ENCODE measurements at regions not wholly inside any gene's neighbourhood (a gene's known extent, or its start where the extent isn't known, plus 50 kb on each side); places are given as distances from the start of the nearest gene placed in this dataset.
"Not testable (repeated sequence)": the region's sequence is repeated elsewhere in the genome, so short reads cannot be mapped to it uniquely, and the experiment has no call there.

DNA sequence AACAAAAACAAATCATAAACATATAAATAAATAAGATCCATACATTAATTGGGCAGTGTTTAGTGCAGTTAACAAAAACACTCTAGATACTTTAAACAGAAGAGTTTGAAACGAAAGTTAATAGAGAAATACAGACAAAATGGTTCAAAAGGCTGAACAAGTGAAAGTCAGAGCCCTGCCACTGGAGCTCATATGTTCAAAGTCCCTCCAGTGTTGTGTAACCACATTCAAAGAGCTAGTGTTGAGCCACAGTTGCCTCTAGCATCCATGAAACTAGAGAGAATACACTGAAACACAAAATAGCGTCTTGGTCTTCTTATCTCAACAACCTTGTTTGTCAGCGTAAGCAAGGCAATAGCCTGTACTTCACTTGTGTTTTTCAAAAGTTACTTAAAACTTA is 1309.8 kb upstream of the NRXN1 start:
- no peak for DNase-seq

DNA sequence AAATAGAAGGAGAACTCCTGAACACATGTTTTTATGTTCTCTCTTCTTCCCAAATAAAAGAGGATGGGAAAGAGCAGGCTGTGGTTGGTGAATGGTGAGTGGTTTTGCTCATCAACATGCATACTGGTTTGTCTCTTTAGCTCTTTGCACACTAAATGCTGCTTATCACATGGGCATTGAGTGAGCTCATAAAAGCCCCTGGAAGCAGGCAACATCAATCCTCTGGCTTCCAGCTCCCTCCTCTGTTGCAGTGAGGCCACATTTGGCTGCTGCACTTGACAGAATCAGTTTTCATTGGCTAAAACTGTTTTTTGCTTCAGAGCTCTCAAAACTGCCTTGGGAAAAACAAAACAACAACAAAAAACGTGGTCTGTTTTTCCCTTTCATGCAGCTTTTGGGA is 1308.2 kb upstream of the NRXN1 start:
- no peak for DNase-seq

DNA sequence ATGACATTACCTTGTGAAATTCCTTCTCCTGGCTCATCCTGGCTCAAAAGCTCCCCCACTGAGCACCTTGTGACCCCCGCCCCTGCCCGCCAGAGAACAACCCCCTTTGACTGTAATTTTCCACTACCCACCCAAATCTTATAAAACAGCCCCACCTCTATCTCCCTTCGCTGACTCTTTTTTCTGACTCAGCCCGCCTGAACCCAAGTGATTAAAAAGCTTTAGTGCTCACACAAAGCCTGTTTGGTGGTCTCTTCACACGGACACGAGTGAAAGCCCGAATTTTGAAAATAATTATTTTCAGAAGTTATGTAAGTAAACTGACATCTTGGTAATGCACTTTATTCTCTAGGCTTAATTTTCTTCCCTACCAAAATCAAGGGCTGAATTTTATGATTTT is 1305.9 kb upstream of the NRXN1 start:
- DNase-seq = not testable (repeated sequence)

DNA sequence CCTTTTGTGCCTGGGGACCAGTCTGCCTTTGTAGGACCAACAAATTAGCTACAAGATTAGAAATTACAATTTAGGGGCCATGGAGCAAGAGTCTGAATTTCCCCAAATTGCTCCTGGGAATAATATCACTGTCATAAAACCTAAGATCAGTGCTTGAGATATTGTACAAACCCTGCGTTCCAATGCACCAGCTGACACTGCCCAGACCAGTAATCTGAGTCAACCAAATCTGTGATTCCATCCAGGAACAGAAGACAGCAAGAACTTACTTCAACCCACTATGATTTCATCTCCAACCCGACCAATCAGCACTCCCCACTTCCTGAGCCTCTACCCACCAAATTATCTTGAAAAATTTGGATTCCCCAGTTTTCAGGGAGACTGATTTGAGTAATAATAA is 1305.0 kb upstream of the NRXN1 start:
- DNase-seq = no peak

DNA sequence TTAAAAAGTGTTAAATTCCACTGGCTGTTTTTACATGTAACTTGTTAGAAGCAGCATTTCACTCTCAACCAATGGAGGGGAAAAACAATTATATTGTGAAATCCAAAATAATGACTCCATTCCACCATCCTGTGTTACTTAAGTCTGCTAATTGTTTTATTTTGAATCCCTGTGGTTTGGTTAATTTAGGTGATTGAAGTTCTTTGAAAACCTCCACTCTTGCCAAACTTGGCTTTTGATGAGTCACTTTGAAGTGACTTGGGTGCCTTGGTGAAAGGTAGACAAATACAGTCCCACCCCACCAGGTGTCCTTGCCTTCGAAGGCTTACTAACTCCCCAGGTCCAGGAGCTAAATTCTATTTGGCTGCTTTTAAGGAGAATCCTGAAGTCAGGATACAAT is 1303.8 kb upstream of the NRXN1 start:
- no peak for DNase-seq

DNA sequence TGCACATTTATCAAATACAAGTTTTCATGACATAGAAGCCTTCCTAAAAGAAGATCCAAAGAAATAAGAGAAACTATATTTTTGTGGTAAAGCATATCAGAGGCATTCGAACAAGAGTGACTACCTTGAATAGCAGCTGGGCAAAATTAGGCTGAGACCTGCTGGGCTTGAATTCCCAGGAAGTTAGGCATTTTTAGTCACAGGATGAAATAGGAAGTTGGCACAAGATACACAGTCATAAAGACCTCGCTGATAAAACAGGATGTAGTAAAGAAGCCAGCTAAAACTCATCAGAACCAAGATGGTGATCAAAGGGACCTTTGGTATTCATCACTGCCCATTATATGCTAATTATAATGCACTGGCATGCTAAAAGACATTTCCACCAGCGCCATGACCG is 1302.3 kb upstream of the NRXN1 start:
- DNase-seq = no peak

DNA sequence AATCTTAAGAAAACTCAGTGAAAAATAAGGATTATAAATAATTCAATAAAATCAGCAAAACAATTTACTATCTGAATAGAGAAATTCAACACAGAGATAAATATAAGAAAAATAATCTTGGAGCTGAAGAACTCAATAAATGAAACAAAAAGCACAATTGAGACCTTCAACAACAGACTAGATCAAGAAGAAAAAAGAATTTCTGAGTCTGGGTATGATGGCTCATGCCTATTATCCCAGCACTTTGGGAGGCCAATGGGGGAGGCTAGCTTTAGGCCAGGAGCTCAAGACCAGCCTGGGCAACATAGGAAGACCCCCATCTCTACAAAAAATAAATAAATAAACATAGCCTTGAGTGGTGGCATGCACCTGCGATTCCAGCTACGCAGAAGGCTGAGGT is 1295.7 kb upstream of the NRXN1 start:
- no peak for DNase-seq

DNA sequence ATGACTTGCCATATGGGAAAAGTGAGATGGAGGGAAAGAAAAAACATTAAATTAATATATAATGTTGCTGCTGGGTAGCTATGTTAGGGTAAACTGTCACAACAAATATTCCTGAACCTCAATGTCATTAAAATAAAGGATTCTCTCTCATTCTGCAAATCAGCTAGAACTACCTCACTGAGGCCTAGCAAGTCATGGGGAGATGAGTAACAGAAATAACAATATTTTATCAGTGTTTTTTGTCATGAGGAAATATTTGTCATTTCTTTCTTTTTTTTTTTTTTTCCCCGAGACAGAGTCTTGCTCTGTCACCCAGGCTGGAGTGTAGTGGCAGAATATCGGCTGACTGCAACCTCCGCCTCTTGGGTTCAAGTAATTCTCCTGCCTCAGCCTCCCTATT is 1282.3 kb upstream of the NRXN1 start:
- DNase-seq = no peak

DNA sequence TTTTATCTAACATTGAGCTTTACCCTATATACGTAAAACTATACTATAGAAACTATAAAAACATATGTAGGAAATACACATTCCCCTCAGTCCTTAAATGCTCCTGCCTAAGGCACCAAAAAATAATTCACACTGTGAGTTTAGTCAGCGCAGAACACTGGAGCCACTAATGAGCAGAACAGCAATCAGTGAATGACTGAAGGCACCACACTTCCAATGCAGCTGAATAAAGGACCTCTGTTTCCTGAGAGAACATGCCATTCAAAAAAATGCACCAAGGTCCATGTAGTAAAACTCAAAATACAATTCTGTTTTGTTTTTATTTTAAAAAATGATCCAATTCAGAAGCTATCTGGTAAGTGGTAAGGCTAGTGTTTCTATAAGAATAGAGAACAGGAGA is 1280.6 kb upstream of the NRXN1 start:
- no peak for DNase-seq

DNA sequence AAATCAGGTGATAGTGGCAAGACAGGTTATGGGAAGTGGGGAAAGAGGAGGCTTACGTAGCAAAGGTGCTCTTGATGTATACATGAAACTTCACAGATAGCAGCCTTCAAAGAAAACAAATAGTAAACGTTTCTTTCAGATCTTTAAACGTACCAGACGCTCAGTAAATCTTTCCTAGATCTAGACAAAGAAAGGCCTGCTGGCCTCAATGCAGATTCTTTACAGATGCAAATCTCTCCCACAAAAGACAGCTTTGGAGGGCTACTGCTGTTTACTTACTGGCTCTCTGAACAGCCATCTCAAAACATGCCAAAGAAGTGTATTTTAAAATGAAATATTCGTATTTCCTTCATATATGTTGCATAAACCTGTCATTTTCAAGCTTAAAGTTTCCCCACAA is 1279.9 kb upstream of the NRXN1 start:
- DNase-seq = no peak

DNA sequence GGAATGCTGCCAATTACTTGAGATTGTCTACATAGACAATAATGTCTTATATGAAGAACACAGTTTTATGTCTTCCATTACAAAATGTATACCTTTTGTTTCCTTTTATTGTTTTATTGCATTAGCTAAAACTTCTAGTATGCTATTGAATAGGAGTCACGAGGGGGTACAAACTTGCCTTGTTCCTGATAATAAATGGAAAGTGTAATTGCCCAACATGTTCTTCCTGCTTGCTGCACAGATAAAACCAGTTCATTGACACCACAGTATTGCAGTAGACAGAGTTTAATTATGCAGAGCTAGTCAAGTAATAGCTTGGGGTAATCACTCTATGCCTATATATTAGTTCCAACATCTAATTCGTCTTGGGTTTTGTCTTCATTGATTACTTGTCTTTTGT is 1276.2 kb upstream of the NRXN1 start:
- no peak for DNase-seq

DNA sequence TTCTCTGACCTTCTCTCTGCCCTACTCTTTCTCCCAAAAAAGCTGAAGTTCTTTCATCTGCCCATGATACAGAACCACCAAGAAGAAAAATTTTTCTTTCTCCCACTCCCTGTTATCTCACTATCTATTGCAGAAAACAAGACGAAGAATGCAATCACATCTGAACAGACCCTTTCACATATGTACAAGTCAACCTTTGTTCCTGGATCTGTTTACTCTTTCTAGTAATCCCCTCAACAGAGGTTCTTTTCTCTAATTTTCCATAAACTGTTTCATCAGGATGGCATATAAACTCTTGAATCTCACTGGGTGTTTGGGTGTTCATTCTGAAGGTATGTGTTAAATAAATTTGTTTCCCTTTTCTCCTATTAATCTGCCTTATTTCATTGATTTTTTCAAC is 1262.7 kb upstream of the NRXN1 start:
- DNase-seq = no peak

DNA sequence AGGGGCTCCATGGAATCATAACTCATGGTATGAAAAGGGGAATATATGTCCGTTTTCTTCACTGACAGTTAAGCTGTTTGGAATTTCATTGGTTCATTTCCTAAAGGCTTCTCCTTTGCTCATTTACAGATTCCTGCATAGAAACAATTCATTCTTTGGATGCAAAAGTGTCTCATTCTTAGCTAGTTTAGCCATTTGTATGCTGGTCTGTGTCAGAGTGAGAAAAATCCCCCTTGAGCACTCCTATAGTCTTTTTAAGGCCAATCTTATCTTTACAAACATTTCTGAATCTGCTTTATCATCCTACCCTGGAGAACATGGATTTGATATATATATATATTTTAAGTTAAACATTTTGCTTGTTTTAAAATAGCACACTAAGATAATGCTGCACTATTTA is 1260.9 kb upstream of the NRXN1 start:
- no peak for DNase-seq

DNA sequence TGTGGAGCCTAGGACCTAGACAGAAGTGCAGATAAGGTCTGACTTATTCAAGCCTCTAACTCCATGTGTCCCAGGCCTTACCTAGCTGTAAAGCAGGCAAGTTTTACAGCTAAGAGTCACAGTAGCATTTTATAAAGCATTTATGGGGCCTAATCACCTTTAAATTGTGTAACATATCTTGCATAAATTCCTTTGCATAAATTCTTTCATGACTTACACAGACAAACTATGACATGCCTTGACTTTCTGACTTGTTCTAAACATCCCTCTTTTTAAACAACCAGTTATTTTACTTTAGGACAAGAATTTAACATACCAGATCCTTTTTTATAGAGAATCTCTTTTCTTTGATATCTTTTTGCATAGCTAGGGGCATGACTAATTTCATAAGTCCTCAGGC is 1257.8 kb upstream of the NRXN1 start:
- DNase-seq = no peak

DNA sequence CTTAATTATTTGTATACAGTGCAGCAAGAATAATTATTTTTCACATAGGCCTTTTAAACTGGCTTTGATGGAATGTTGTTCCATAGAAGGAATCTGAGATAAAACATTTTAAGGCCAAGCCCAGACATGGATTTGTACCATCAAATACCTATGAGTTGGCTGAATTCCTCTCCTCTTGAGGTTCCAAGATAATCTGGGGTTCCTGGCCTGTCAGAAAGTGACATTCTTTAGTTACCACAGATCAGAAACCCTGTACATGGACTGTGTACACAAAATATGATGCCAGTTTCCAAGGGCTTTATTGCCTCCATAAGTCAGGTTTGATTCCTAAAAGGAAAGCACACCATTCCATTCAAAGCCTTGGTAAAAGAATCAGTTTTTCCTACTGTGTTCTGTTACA is 1256.7 kb upstream of the NRXN1 start:
- no peak for DNase-seq

DNA sequence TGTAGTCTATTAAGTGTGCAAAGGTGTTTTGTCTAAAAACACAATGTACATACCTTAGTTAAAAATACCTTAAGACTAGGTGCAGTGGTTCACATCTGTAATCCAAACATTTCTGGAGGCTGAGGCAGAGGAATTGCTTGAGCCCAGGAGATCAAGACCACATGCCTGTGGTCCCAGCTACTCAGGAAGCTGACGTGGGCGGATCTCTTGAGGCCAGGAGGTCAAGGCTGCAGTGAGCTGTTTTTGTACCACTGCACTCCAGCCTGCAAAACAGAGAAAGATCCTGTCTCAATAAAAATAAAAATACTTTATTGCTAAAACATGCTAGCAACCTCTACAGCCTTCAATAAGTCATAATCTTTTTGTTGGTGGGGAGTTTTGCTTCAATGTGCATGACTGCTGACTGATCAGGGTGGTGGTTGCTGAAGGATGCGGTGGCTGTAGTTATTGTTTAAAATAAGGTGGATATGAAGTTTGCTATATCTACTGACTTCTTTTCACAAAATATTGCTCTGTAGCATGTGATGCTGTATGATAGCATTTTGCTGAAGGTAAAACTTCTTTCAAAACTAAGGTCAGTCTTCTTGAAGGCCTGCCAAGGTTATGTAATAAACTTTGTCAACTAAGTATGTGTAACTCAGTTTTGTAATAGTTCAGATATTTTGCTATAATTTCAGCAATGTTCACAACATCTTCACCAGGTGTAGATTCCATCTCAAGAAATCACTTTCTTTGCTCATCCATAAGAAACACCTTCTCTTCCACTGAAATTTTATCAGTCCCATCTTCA is 1238.0 kb upstream of the NRXN1 start:
- no peak for DNase-seq

DNA sequence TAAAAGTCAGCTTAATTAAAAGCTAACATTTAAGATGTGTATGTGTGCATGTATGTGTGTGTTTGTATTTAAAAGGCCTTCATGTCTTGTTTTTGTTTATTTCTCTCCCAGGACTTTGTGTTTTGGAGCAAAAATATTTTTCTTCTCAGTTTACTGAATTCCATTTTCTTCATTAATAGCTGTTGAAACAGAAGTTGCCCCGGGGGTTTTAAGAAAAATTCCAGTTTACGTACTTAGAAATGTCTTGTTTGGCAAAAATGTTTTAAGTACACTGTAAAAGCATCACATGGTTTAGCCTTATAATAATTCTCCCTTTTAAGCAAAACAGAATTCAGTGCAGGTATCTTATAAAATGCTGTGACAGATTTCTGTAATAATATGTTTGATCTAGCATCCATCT is 1233.0 kb upstream of the NRXN1 start:
- no peak for DNase-seq

DNA sequence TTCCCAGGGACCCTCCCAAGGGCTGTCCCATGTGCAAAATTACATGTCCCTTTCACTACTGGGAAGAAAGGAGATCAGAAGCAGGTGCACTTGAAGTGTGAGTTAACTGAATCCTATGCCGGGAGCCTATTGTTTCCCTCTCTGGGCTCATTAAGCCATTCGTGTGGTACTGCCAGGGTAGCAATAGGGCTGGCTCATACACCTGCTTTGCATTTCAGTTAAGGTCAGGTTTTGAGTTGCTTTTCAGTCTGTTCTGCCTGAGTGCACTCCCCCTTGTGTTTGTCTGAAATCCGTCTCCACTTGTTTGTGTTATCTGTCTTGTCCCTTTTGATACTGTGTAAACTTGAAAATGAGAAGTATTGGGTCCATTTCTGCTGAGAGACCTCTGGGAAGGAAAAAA is 1232.6 kb upstream of the NRXN1 start:
- DNase-seq = no peak

DNA sequence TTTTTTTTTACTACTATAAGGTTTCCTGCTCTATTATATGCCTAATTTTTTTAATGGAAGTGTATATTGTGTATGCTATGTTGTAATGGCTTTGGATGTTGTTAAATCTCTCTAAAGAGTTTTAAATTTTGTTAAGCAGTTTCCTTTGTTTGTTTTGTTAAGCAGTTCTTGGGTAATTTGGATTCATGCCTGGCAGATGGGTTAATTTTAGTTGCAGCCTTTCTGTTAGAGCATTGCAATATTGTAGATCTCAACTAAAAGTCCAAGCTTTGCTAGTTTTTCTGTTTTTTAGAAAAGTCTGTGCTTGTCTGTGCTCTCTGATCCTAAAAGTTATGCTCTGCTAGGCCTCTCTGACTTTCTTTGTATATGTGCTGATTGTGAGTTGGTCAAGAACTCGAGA is 1229.0 kb upstream of the NRXN1 start:
- no peak for DNase-seq

DNA sequence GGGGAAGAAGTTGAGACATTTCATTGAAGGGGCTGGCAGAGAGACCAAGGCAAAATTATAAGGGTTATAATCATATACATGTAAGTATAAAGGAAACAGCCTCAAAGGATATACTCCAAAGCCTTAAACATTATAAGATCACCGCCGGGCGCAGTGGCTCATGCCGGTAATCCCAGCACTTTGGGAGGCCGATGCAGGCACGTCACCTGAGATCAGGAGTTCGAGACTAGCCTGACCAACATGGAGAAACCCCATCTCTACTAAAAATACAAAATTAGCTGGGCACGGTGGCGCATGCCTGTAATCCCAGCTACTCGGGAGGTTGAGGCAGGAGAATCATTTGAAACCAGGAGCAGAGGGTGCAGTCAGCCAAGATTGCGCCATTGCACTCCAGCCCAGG is 1227.0 kb upstream of the NRXN1 start:
- not testable (repeated sequence) for DNase-seq

DNA sequence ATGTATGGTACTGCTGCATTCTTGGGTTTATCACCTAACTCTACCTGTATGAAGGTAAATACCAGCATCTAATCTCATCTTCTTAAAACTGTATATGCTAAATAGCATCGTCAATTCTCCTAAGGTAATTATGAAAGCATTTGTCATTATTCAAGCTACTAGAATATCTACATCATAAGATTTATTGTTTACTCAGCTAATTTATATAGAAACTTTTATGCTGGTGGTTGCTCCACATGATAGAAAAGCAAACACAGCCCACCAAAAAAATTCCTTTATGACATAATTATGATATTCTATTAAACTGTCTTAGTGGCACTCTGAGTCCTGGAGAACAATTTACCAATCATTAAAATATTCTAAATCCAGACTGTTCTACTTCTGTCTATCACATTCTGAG is 1226.1 kb upstream of the NRXN1 start:
- DNase-seq = no peak

DNA sequence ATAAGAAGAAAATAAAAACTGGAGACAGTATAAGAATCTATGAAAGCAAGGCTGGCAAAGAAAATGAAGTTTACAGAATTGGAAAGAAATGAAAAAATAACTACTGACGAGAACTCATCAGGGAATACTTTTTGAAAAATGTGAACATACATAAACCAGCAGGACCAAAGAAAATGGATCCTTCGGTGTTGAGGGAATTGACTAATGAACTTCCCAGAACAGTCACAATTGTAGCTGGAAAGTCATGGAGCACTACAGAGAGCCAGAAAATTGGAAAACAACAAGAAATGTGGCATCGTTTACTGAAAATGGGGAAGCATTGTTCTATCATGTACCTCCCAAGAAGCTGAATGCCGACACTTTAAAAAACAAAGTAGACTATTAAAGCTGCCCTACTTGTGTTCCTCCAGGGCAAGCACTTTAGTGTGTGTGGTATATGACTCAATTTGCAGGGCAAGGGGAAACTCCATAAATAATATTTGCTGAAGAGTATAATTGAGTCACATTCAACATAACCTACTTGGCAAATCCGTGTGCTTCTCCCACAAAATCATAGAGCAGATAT is 1221.6 kb upstream of the NRXN1 start:
- DNase-seq = no peak

DNA sequence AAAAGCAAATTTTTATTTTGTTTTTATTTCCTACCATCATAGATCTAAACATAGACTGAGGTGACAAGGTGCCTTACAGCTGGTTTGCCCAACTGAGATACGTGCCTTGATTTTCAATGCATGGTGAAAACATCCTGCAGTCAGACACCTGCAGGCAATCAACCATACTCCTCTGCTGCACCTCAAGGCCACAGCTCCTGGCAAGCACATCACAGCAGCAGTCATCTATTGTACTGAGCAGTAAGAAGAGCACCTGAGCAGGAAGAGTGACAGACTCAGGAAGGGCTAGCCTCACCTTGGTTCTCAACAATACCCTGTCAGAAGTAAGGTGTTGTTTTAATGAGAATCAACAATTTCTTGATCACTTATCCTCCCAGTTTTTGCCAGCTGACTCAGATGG is 1206.8 kb upstream of the NRXN1 start:
- DNase-seq = no peak

DNA sequence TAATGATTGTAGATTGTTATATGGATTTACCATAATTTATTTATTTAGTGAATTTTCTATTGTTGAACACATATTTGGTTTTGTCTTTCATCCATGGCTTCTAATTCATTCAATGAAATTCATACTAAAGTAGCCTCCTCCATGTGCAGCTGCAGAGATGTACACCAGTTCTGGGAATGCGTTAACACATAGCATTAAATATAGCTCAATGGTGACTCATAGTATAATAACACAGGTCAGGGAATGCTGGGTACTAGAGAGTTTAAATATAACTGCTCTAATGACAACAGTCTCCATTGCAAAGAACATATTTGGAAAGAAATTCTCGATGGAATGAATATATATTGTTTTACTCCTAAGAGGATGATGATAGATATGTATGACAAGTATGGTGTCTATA is 1190.2 kb upstream of the NRXN1 start:
- no peak for DNase-seq

DNA sequence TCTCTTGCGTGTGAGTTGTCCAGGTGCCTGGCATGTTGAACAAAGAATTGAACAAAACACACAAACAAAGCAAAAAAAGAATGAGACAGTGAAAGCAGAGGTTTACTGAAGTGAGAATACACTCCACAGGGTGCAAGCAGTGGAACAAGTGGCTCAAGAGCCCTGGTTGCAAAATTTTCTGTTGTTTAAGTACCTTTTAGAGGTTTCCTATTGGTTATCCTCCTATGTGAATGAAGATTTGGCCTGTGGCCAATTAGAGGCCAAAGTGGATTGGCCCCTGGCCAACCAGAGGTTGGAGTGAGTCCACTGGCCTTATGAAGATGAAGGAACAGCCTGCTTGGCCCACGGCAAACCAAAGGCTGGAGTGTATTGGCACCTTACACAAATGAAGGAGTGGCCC is 1188.5 kb upstream of the NRXN1 start:
- DNase-seq = no peak

All from hematopoietic multipotent progenitor cell treated with erythropoietin and hydrocortisone succinate and interleukin-3 and kit ligand, for 4 days (in vitro differentiated cells).